ENCODE measurements at regions not wholly inside any gene's neighbourhood (a gene's known extent, or its start where the extent isn't known, plus 50 kb on each side); places are given as distances from the start of the nearest gene placed in this dataset.
"Not testable (repeated sequence)": the region's sequence is repeated elsewhere in the genome, so short reads cannot be mapped to it uniquely, and the experiment has no call there.

DNA sequence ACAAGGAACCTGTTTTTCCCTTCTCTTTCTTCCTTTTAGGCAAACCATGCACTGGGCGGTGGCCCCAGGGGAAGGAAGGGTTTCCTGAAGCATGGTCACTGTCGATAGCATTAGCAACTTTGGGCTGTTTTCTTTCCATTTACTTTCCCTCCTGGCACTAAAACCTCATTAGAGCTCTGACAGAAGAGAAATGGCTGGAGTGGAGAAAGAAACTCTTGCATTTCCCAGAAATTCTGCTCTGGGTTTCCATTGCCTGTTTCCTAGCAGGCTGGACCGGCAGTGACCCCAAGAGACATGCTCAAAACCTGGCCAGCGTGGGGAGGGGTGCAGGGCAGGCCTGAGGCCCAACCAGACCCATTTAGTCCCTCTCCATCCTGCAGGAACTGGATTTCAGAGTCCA lies 230.7 kb upstream of the CCL2 start:
- Mint-ChIP-seq H3K27me3 (peaks cover 35% of the 10 kb centered on the region), H3K36me3 (ENCODE audit: low read depth) (no peaks in the 10 kb centered on the region), H3K9me3 (no peaks in the 10 kb centered on the region), H3K27ac (no peak overlapping the region), H3K4me1 (no peaks in the 10 kb centered on the region), H3K4me3 (no peak overlapping the region)
- no peak for ATAC-seq (replicated peaks)

DNA sequence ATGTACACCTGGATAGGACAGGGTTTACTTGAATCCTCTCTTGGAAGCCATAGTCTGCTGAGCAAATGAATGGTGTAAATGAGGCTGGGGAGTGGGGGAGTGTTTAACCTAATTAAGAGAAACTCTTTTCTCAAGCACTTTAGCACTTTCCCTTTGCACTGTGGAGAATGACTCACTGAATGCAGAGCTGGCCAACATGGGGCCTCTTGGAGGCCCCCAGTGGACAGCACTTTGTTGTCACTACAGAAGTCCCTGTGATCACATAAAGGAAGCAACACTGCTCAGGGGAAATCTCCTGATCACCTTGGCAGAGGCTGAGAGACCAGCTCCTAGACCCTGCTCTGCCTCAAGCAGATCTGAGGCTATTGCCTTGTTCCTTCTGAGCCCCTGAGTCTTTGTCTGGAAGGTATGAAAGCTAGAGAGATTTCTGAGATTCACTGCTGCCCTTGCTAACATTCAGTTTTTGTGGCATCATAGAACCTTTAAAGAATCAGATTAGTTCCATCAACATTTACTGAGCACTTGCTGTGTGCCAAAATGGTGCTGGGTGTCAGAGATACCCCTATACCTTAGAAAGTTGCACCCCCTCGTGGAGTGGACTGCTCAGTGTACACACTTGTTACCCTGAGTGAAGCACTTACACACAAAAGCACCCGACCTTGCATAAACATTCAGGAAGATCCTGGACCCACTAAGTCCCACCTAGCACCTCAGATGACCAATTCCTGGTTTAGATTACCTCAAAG lies 230.1 kb upstream of the CCL2 start:
- Mint-ChIP-seq H3K4me1 (no peaks in the 10 kb centered on the region), H3K9me3 (no peaks in the 10 kb centered on the region), H3K27ac (no peak overlapping the region), H3K27me3 (peaks cover 38% of the 10 kb centered on the region), H3K4me3 (no peak overlapping the region), H3K36me3 (ENCODE audit: low read depth) (no peaks in the 10 kb centered on the region)
- ATAC-seq (replicated peaks) = no peak

DNA sequence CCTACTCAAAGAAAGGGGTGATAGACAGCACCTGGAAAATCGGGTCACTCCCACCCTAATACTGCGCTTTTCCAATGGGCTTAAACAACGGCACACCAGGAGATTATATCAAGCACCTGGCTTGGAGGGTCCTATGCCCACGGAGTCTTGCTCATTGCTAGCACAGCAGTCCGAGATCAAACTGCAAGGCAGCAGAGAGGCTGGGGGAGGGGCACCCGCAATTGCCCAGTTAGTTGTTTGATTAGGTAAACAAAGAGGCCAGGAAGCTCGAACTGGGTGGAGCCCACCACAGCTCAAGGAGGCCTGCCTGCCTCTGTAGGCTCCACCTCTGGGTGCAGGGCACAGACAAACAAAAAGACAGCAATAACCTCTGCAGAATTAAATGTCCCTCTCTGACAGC lies 224.5 kb upstream of the CCL2 start:
- H3K36me3 Mint-ChIP-seq (ENCODE audit: low read depth); H3K4me1 Mint-ChIP-seq; ATAC-seq (replicated peaks); H3K27ac Mint-ChIP-seq; H3K4me3 Mint-ChIP-seq; H3K9me3 Mint-ChIP-seq: not testable (repeated sequence)
- H3K27me3 Mint-ChIP-seq = peaks cover 33% of the 10 kb centered on the region

DNA sequence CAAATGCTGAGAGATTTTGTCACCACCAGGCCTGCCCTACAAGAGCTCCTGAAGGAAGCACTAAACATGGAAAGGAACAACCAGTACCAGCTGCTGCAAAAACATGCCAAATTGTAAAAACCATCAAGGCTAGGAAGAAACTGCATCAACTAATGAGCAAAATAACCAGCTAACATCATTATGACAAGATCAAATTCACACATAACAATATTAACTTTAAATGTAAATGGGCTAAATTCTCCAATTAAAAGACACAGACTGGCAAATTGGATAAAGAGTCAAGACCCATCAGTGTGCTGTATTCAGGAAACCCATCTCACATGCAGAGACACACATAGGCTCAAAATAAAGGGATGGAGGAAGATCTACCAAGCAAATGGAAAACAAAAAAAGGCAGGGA lies 222.8 kb upstream of the CCL2 start:
- H3K36me3 Mint-ChIP-seq (ENCODE audit: low read depth); H3K4me1 Mint-ChIP-seq; H3K27ac Mint-ChIP-seq; H3K9me3 Mint-ChIP-seq; ATAC-seq (replicated peaks); H3K4me3 Mint-ChIP-seq: not testable (repeated sequence)
- H3K27me3 Mint-ChIP-seq = peaks cover 29% of the 10 kb centered on the region

- H3K4me3 Mint-ChIP-seq; H3K9me3 Mint-ChIP-seq; ATAC-seq (replicated peaks); H3K27ac Mint-ChIP-seq; H3K36me3 Mint-ChIP-seq (ENCODE audit: low read depth); H3K4me1 Mint-ChIP-seq: not testable (repeated sequence)
- peaks cover 22% of the 10 kb centered on the region for H3K27me3 Mint-ChIP-seq
Measured at GRCh38 chr17:34038786-34039185, 216.3 kb upstream of the CCL2 start.

DNA sequence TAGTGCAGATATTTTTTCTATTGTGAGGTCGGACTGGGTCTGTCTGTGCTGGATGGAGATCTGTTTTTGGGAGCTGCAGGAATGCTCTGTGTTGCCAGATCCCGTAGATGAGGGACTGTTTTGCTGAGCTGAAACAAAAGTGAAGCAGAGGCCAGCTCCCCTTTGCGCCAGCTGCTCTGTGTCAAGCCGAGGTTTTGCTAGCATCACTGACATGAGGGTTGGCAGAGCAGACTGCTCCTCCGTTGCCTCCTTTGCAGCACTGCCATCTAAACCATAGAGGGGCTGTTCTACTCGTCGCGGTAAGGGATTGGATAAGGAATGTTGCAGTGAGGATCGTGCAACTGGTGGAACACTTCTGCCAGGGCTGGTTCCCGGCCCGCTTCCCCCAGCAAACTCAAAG lies 215.9 kb upstream of the CCL2 start:
- H3K9me3 Mint-ChIP-seq; H3K36me3 Mint-ChIP-seq (ENCODE audit: low read depth); H3K27ac Mint-ChIP-seq; ATAC-seq (replicated peaks); H3K4me3 Mint-ChIP-seq; H3K4me1 Mint-ChIP-seq: not testable (repeated sequence)
- H3K27me3 Mint-ChIP-seq = peaks cover 22% of the 10 kb centered on the region

- not testable (repeated sequence) for ATAC-seq (replicated peaks); H3K4me1 Mint-ChIP-seq; H3K9me3 Mint-ChIP-seq; H3K36me3 Mint-ChIP-seq (ENCODE audit: low read depth); H3K4me3 Mint-ChIP-seq; H3K27ac Mint-ChIP-seq
- H3K27me3 Mint-ChIP-seq = peaks cover 22% of the 10 kb centered on the region
Measured at GRCh38 chr17:34039759-34040555, 215.1 kb upstream of the CCL2 start.

- Mint-ChIP-seq H3K9me3 (no peaks in the 10 kb centered on the region), H3K36me3 (ENCODE audit: low read depth) (no peaks in the 10 kb centered on the region), H3K4me3 (no peak overlapping the region), H3K27me3 (peaks cover 17% of the 10 kb centered on the region), H3K27ac (no peak overlapping the region), H3K4me1 (no peaks in the 10 kb centered on the region)
- no peak for ATAC-seq (replicated peaks)
Measured at GRCh38 chr17:34045990-34046389, 209.1 kb upstream of the CCL2 start.

DNA sequence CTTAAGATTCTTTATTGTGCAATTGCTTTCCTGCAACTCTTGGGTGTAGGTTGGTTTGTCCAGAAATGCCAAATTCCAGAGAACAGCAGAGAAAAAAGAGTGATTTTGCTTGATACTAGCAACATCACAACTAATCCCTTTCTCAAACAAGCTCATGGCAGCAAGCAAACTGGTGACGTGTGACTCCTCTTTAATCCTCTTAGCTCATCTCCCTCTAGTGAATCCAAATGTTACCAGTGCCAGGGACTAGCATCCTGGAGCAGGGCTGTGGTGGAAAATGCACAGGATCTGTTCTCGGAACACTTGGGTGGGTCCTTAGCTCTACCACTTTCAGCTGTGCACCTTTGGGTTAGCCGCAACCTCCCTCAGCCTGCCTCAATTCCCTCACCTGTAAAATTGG lies 204.0 kb upstream of the CCL2 start:
- H3K4me1 Mint-ChIP-seq = no peaks in the 10 kb centered on the region
- H3K4me3 Mint-ChIP-seq = no peak overlapping the region
- no peak overlapping the region for H3K27ac Mint-ChIP-seq
- H3K27me3 Mint-ChIP-seq = peaks cover 36% of the 10 kb centered on the region
- no peak for ATAC-seq (replicated peaks)
- H3K9me3 Mint-ChIP-seq = peaks cover 3% of the 10 kb centered on the region
- H3K36me3 Mint-ChIP-seq (ENCODE audit: low read depth) = no peaks in the 10 kb centered on the region

DNA sequence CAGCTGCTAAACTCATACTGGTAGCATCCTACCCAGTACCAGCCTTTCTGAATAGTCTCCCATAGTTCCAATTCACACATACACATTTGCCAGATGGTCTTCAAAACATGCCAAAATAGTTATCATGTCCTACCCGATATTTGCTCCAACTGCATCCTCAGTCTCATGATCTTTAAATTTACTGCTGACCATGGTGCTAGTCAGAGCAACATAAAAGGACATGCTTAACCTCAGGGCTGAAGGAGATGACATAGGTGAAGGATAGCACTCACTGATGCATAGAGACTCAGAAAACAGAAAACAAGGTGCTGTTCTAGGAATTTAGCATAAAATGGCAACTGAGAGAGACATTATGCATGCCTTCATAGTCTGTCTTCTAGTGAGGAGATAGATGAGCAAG lies 200.6 kb upstream of the CCL2 start:
- peaks cover 6% of the 10 kb centered on the region for H3K9me3 Mint-ChIP-seq
- ATAC-seq (replicated peaks) = no peak
- no peak overlapping the region for H3K4me3 Mint-ChIP-seq
- no peak overlapping the region for H3K27ac Mint-ChIP-seq
- H3K4me1 Mint-ChIP-seq = no peaks in the 10 kb centered on the region
- H3K36me3 Mint-ChIP-seq (ENCODE audit: low read depth) = no peaks in the 10 kb centered on the region
- peaks cover 54% of the 10 kb centered on the region for H3K27me3 Mint-ChIP-seq

GRCh38 chr17:34055606-34056005 lies 199.5 kb upstream of the CCL2 start:
- Mint-ChIP-seq H3K9me3 (peaks cover 6% of the 10 kb centered on the region), H3K36me3 (ENCODE audit: low read depth) (no peaks in the 10 kb centered on the region), H3K4me1 (no peaks in the 10 kb centered on the region), H3K27me3 (peaks cover 54% of the 10 kb centered on the region), H3K4me3 (no peak overlapping the region), H3K27ac (no peak overlapping the region)
- ATAC-seq (replicated peaks) = no peak

- no peaks in the 10 kb centered on the region for H3K4me1 Mint-ChIP-seq
- no peak overlapping the region for H3K27ac Mint-ChIP-seq
- ATAC-seq (replicated peaks) = no peak
- peaks cover 44% of the 10 kb centered on the region for H3K27me3 Mint-ChIP-seq
- no peaks in the 10 kb centered on the region for H3K36me3 Mint-ChIP-seq (ENCODE audit: low read depth)
- H3K4me3 Mint-ChIP-seq = no peak overlapping the region
- peaks cover 12% of the 10 kb centered on the region for H3K9me3 Mint-ChIP-seq
Measured at GRCh38 chr17:34059423-34060220, 195.5 kb upstream of the CCL2 start.

DNA sequence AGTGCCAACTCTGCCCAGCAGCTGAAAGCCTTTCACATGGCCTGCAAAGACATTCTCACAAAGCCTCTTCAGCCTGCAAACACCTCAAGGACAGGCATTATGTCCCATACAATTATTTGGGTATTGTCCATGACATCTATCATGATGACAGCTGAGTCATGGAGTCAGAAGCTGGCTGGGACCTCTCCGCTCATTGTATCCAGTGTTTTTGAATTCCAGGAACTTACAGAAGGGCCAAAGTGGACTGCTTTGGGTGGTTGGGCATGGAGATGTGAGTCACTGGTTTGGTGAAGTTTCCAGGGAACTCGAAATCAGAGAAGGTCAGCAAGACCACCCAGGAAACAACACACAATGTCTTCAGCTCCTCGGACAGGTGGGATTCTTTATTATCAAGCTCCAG lies 188.6 kb upstream of the CCL2 start:
- Mint-ChIP-seq H3K9me3 (peaks cover 6% of the 10 kb centered on the region), H3K4me1 (no peaks in the 10 kb centered on the region)

GRCh38 chr17:34067011-34067410 lies 188.1 kb upstream of the CCL2 start:
- Mint-ChIP-seq H3K36me3 (ENCODE audit: low read depth) (no peaks in the 10 kb centered on the region), H3K4me1 (no peaks in the 10 kb centered on the region), H3K4me3 (no peak overlapping the region), H3K27me3 (peaks cover 7% of the 10 kb centered on the region), H3K9me3 (peaks cover 6% of the 10 kb centered on the region), H3K27ac (no peak overlapping the region)
- ATAC-seq (replicated peaks) = no peak

More for the DNA sequence above, 188.6 kb upstream of the CCL2 start:
- no peak overlapping the region for H3K27ac Mint-ChIP-seq
- peaks cover 7% of the 10 kb centered on the region for H3K27me3 Mint-ChIP-seq
- H3K4me3 Mint-ChIP-seq = no peak overlapping the region
- no peak for ATAC-seq (replicated peaks)
- H3K36me3 Mint-ChIP-seq (ENCODE audit: low read depth) = no peaks in the 10 kb centered on the region

DNA sequence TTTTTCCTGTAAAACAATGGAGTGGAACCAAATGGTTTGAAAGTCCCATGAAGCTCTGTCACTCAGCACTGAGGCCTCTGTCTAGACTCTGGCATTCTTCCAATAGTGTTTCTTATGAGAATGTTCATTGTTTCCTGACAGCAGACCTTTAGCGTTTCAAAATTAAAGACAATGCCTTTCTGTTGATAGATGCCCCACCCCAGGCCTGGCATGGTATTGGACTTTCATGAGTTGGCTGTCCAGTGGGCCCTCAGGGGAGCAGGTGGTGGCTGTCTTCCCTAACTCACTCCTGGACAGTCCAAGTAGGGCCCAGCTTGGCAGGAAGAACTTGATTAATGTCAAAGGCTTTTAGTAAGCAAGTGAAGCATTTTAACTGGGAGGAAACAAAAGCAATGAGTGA lies 186.5 kb upstream of the CCL2 start:
- Mint-ChIP-seq H3K27me3 (peaks cover 7% of the 10 kb centered on the region), H3K9me3 (peaks cover 3% of the 10 kb centered on the region), H3K4me1 (no peaks in the 10 kb centered on the region), H3K4me3 (no peak overlapping the region), H3K36me3 (ENCODE audit: low read depth) (no peaks in the 10 kb centered on the region), H3K27ac (no peak overlapping the region)
- no peak for ATAC-seq (replicated peaks)

Measured in activated T-helper 17 cell treated with anti-CD3 and anti-CD28 coated beads, Interleukin-2, amount 50 U/mL, for 72 hours (primary cell).